ENCODE measurements at regions not wholly inside any gene's neighbourhood (a gene's known extent, or its start where the extent isn't known, plus 50 kb on each side); places are given as distances from the start of the nearest gene placed in this dataset.

DNA sequence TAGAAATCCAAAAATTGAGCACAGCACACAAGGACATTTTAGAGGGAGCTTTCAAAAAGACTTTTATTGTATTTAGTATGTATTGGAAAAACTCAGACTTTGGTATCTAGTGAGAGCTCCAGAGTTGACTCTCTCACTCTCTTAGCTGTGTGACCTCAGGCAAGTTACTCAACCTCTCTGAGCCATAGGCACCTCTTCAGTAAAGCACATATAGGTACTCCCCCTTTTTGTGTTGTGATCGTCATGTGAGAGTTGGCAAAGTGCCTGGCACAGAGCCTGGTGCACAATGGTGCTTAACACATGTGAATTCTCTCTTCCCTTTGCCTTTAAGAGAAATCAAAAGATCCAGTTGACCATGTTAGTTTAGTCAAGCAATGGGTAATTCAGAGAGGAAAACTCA lies 186.2 kb downstream of the TMEM38B start:
- Mint-ChIP-seq H3K36me3 (ENCODE audit: insufficient read depth in 1 of 3, low read depth in 3 of 3) (no peaks in the 10 kb centered on the region), H3K4me1 (peaks cover 10% of the 10 kb centered on the region in 2 experiments; a peak in 3 of 4 replicates), H3K27ac (no peak overlapping the region), H3K9me3 (no peaks in the 10 kb centered on the region), H3K4me3 (no peak overlapping the region), H3K27me3 (ENCODE audit: low read depth) (no peaks in the 10 kb centered on the region)
- H3K4ac ChIP-seq (ENCODE audit: low read depth, low read length), result no peak overlapping the region
- no peaks in the 10 kb centered on the region for H3K23me2 ChIP-seq (ENCODE audit: insufficient read length, low read depth, low read length, poor library complexity, severe bottlenecking)
- no peaks in the 10 kb centered on the region for H3K4me1 ChIP-seq (ENCODE audit: insufficient read depth, low read length)
- no peak overlapping the region for H2BK15ac ChIP-seq (ENCODE audit: low read depth, low read length)
- no peak overlapping the region for H3K23ac ChIP-seq (ENCODE audit: insufficient read length, low read depth, low read length)
- no peaks in the 10 kb centered on the region for H3K79me1 ChIP-seq (ENCODE audit: insufficient read depth, low read depth, low read length, poor library complexity, severe bottlenecking)
- no peak overlapping the region for H4K8ac ChIP-seq (replicated peaks; ENCODE audit: insufficient read length, low read depth, low read length)
- no peak overlapping the region for H2BK12ac ChIP-seq (ENCODE audit: insufficient read length, low read depth, low read length)
- no peak overlapping the region for H2BK20ac ChIP-seq (ENCODE audit: low read depth, low read length, poor library complexity, severe bottlenecking)
- no peak overlapping the region for H3K4me2 ChIP-seq (ENCODE audit: insufficient read depth, insufficient read length, low read length)
- H3K56ac ChIP-seq (ENCODE audit: insufficient read length, low read depth, low read length), result no peak overlapping the region
- no peak overlapping the region for H4K91ac ChIP-seq (ENCODE audit: insufficient read length, low read depth, low read length)
- TF ChIP-seq CTCF (conservative IDR thresholded peaks at IDR 0.05), result no peak
- no peaks in the 10 kb centered on the region for H3K27me3 ChIP-seq (ENCODE audit: insufficient read depth, low read length)
- no peak overlapping the region for H3K18ac ChIP-seq (ENCODE audit: insufficient read length, low read depth, low read length)
- H3K27ac ChIP-seq (ENCODE audit: insufficient read length, low read depth, low read length), result no peak overlapping the region
- no peak for DNase-seq
- no peaks in the 10 kb centered on the region for H3K79me2 ChIP-seq (ENCODE audit: insufficient read depth, low read length)
- H2AK5ac ChIP-seq (ENCODE audit: insufficient read length, low read length), result no peak overlapping the region
- WGBS (ENCODE audit: extremely low coverage, insufficient read length, low lambda C conversion rate), result no CpG with 5 or more reads among the region's 1 CpG
- no peaks in the 10 kb centered on the region for H3K9me3 ChIP-seq (ENCODE audit: control insufficient read depth, low read depth, low read length)
- H3K9ac ChIP-seq (ENCODE audit: extremely low read depth, insufficient read length, low read length), result no peak overlapping the region
- no peak overlapping the region for H3K14ac ChIP-seq (ENCODE audit: insufficient read depth, low read length)
- no peak overlapping the region for H4K5ac ChIP-seq (ENCODE audit: insufficient read length, low read depth, low read length)
- H4K20me1 ChIP-seq (ENCODE audit: control insufficient read depth, insufficient read depth, insufficient read length), result no peaks in the 10 kb centered on the region
- H2AFZ ChIP-seq (ENCODE audit: low read length), result no peak overlapping the region
- H3T11ph ChIP-seq (ENCODE audit: low read length), result no peak overlapping the region
- H2BK120ac ChIP-seq (ENCODE audit: low read depth, low read length, poor library complexity, severe bottlenecking), result no peak overlapping the region
- no peak overlapping the region for H2BK5ac ChIP-seq (ENCODE audit: insufficient read length, low read length)

All from H9 (cell line).